Activated T-cell treated with anti-CD3 and anti-CD28 coated beads for 4 hours (primary cell): ENCODE measurements at regions not wholly inside any gene's neighbourhood (a gene's known extent, or its start where the extent isn't known, plus 50 kb on each side); places are given as distances from the start of the nearest gene placed in this dataset.
A peak's percentile ranks its signal among the peaks of the same experiment; 100 is the strongest.
"Not testable (repeated sequence)": the region's sequence is repeated elsewhere in the genome, so short reads cannot be mapped to it uniquely, and the experiment has no call there.

Experiments used
- DNase-seq: peaks from one replicate; pipeline ENCODE4 v3.0.0-alpha.2; 2020

- not testable (repeated sequence) for DNase-seq
These were observed 308.2 kb upstream of the PLGLB2 start for GRCh38 chr2:87439617-87440204.

DNA sequence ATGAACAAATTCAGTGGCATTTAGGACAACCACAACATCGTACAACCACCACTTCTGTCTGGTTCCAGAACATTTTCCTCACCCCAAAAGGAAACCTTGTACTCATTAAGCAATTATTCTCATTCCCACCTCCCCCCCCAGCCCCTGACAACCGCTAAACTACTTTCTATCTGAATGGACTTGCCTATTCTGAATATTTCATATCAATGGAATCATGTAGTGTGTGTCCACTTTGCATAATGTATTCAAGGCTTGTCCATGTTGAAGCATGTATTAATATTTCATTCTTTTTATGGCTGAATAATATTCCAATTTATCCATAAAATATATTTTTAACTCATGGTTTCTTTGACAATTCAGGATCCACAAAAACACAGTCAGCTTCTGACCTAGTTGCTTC, 307.2 kb upstream of the PLGLB2 start:
- DNase-seq = not testable (repeated sequence)

DNA sequence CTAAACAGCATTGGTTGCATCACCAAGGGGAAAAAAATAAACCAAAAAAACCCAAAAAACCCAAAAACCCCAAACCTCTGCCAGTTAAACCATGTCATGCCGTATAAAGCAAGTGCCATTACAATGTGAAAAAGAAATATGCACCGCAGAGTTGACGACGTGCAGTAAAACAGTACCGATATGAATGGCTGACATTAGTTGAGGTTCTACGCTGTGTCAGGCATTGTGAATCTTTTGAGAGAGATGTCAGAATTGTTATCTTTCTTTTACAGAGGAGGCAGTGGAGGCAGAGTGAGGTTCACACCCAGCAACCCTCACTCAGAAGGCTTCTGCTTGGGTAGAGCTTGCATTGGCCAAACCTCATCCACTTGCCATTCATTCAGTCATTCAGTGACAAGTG, 306.5 kb upstream of the PLGLB2 start:
- DNase-seq = not testable (repeated sequence)

GRCh38 chr2:87442983-87443577, 304.8 kb upstream of the PLGLB2 start:
- not testable (repeated sequence) for DNase-seq

- not testable (repeated sequence) for DNase-seq
These were observed 302.9 kb upstream of the PLGLB2 start for GRCh38 chr2:87444951-87445350.

- not testable (repeated sequence) for DNase-seq
These were observed 302.1 kb upstream of the PLGLB2 start for GRCh38 chr2:87445613-87446312.

GRCh38 chr2:87446313-87446696, 301.6 kb upstream of the PLGLB2 start:
- DNase-seq = not testable (repeated sequence)

DNA sequence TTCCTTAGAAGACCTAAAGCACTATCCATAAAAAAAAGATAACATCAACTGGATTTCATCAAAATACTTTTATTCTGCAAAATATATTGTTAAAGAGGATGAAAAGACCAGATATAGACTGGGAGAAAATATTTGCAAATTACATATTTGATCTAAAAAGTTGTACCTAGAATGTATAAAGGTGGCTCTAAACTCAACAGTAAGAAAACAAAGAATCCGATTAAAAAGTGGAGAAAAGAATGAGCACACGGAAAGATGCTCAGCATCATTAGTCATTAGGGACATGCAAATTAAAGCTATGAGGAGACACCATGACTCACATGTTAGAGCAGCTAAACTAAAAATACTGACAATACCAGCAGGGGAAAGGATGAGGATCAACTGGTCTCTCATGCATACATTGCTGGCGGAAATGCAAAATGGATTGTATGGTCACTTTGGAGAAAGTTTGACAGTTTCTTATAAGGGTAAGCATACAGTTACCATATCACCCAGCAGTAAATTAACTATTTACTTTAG, 298.4 kb upstream of the PLGLB2 start:
- not testable (repeated sequence) for DNase-seq

GRCh38 chr2:87452193-87452592, 295.7 kb upstream of the PLGLB2 start:
- DNase-seq = not testable (repeated sequence)

DNA sequence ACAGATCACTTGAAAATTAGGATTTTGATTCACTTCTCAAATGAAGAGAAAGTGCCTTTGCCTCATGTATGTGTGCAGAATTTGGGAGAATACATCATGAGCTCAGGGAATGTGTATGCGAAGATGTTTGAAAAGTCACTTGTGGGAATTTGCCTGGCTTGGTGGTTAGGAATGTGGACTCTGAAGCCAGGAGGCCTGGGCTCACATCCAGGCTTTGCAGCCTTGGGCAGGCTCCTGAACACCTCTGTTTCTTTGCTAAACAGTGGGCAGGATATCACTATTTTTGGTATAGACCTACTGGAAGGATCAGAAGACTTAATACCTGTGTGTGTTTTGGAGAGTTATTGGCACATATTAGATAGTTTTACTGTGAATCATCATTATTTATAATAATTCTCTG, 295.0 kb upstream of the PLGLB2 start:
- DNase-seq = not testable (repeated sequence)

GRCh38 chr2:87453965-87454364, 293.9 kb upstream of the PLGLB2 start:
- DNase-seq = not testable (repeated sequence)

DNA sequence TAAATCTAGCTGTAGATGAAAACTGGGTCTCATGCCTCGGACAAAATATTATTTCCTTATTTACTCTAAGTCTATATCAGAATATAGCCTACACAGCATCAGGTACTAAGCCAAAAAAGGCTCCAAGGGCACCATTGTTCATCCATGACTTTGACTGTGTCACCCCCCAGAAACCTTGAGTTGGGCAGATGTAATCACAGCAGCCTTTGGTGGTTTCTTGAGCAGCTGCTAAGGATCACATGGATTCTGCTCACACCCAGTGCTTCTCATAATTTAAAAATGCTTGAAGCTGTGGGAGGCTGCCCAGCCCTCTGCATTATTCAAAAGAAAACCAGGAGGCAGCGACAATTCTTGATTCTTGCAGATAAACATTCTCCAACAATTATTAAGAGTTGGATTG, 293.5 kb upstream of the PLGLB2 start:
- not testable (repeated sequence) for DNase-seq

DNA sequence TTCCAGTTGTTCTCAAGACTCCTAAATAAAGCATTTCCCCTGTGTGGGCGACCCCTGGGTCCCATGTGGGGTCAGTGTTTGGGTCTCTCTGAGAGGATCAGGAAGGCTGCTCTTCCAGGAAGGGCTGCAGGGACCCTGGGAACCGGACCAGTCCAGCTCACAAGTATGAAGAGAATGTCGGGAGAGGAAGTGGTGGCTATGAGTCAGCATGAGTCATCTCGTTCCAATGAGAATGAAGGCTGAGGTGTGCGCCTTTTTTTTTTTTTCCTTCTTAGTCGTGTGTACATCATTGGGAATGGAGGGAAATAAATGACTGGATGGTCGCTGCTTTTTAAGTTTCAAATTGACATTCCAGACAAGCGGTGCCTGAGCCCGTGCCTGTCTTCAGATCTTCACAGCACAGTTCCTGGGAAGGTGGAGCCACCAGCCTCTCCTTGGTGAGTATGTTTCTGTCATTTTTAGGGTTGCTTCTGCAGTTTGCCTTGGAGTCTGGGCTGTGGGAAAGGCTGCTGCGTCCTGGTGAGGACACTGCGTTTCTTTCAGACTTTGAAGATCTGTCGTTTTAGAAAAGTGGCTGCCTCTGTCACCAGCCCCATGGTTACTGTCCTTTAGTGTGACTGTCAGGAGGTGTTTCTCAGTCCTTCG, 292.6 kb upstream of the PLGLB2 start:
- not testable (repeated sequence) for DNase-seq

DNA sequence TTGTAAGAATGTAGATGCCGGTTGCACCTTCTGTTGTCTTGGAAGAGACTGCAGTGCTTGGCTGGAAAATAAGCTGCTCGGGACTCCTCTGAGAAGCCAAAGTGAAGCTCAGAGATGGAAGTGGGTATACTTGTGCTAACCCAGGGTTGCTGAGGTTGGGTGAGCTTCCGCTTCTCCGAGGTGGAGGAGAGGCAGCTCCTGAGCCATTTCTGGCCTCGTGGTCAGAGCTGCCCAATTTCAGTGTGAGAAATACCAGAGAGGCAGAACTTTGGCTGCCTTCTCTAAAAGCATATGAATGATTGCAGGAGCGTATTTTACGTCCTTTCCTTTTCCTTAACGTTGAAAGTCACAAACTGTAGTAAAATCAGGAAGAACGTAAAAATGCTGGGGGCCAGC, 292.0 kb upstream of the PLGLB2 start:
- not testable (repeated sequence) for DNase-seq

DNA sequence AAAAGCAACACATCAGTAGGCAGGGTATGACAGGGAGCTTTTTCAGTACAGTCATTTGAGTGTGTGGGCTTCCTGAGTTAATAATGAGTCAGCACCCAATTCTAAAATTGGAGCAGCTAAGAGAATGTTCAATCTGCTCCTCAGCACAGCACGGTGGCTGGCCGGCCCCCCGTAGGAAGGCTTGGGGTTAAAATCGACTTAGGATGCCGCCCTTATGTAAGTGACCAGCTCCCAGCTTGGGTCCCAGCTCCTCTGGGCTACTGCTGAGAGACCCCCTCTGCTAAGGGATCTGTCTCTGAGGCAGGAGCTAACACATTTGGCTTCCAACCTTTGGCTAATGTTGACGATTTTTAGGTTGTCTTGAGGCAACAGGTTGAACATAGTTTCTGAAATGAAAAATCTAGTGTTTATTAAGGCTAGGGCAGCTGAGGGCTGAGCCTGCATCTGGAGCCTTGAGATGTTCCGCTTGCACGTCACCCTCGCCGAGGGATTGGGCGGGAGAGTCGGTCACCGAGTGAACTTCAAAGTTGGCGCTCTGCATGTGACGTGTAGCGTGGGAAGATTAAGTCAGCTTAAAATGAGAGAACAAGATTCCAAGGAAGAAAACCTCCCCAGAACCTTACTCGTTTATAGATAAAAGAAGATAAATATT, 291.3 kb upstream of the PLGLB2 start:
- DNase-seq = not testable (repeated sequence)

- not testable (repeated sequence) for DNase-seq
These were observed 290.8 kb upstream of the PLGLB2 start for GRCh38 chr2:87457129-87457499.

- not testable (repeated sequence) for DNase-seq
These were observed 288.9 kb upstream of the PLGLB2 start for GRCh38 chr2:87458938-87459337.

DNA sequence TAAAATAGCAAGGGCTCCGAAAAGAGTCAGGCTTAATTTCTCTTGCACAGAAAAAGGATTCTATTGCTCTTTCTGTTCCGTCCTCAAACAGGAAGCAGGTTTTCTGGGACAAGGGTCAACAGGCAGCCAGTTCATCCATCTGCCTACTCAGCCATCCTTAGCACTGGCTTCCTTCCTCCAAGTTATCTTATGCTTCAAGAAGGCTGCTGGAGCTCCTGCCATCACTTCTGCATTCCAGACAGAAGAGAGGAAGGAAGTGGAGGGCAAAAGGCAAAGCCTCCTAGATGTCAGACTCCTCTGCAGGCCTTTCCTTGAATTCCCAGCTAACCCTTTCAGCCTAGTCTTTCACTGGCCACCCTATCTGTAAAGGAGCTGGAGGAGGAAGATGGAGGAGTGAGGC, 287.8 kb upstream of the PLGLB2 start:
- DNase-seq = not testable (repeated sequence)

GRCh38 chr2:87460662-87461061, 287.2 kb upstream of the PLGLB2 start:
- DNase-seq = not testable (repeated sequence)

- DNase-seq = not testable (repeated sequence)
These were observed 286.2 kb upstream of the PLGLB2 start for GRCh38 chr2:87461671-87462070.

DNA sequence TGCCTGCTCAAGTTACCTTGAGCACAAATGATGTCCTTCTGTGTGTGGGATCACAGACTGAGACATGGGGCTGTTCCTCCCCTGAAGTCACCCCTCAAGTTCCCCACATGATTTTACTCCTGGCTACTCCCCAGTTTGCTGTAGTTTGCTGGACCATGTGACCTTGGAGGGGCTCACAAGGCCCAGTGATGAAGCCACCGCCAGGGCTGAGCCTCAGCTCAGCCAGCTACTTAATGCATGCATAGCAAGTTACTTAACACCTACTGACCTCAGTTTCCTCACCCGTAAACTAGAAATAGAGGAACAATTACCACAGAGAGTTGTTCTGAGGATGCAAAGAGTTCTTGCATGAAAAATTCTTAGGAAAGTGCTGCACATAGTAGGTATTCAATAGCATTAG, 283.7 kb upstream of the PLGLB2 start:
- not testable (repeated sequence) for DNase-seq

GRCh38 chr2:87465730-87466129, 282.2 kb upstream of the PLGLB2 start:
- not testable (repeated sequence) for DNase-seq

- peak; percentile 67 for DNase-seq
These were observed 281.2 kb upstream of the PLGLB2 start for GRCh38 chr2:87466591-87467120.
